ENCODE measurements at regions not wholly inside any gene's neighbourhood (a gene's known extent, or its start where the extent isn't known, plus 50 kb on each side); places are given as distances from the start of the nearest gene placed in this dataset.

DNA sequence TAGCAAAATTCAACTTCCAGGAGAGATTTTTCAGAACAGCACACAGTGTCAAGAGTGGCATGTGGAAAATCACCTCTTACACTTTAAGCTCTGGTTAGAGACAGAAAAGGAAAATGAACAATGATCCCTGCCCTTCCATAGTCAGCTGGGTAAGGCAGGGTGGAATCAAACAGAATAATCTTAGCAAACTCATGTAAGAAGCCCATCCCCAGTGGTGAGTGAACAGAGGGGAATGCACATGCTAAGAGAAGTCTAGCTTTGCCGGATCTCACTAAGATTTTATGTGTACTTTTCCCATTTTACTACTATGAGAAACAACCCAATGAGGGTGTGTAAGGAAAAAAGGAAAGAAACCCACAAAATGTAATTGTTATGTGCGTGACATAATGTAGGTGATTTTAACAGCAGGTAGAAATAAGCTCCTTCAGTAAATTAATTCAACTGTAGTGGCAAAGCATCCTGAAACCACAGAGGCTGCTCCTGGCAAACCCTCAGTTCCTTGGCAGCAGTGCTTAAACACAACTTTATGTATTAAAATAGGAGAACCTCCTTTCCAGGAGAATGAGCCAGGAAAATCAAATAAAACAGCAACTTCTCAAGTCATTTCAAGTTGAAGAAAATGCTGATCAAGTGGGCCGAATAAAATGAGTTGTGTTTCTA is 366.0 kb upstream of the TRPC7 start:
- TF ChIP-seq, protein P1, sequence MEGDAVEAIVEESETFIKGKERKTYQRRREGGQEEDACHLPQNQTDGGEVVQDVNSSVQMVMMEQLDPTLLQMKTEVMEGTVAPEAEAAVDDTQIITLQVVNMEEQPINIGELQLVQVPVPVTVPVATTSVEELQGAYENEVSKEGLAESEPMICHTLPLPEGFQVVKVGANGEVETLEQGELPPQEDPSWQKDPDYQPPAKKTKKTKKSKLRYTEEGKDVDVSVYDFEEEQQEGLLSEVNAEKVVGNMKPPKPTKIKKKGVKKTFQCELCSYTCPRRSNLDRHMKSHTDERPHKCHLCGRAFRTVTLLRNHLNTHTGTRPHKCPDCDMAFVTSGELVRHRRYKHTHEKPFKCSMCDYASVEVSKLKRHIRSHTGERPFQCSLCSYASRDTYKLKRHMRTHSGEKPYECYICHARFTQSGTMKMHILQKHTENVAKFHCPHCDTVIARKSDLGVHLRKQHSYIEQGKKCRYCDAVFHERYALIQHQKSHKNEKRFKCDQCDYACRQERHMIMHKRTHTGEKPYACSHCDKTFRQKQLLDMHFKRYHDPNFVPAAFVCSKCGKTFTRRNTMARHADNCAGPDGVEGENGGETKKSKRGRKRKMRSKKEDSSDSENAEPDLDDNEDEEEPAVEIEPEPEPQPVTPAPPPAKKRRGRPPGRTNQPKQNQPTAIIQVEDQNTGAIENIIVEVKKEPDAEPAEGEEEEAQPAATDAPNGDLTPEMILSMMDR (IDR thresholded peaks at IDR 0.05; ENCODE audit: low read depth, low read length): no peak
- TF ChIP-seq POLR2A (IDR thresholded peaks at IDR 0.05; ENCODE audit: extremely low read depth, insufficient read length): no peak

Measured in NB4 (cell line).